Embryonic facial prominence (tissue), 1 donor: ENCODE measurements at regions not wholly inside any gene's neighbourhood (a gene's known extent, or its start where the extent isn't known, plus 50 kb on each side); places are given as distances from the start of the nearest gene placed in this dataset.

ENCODE experiments used
- DNase-seq: peaks from one replicate; pipeline ENCODE4 v3.0.0-alpha.2; 2016; ENCODE audit errors: extremely low spot score

GRCh38 chr11:56932572-56933220 is 56.0 kb upstream of the OR5AK2 start:
- no peak for DNase-seq

GRCh38 chr11:56923116-56923515 is 65.6 kb upstream of the OR5AK2 start:
- no peak for DNase-seq

- DNase-seq = no peak
Observed at GRCh38 chr11:56922421-56922820, 66.3 kb upstream of the OR5AK2 start.

- no peak for DNase-seq
Observed at GRCh38 chr11:56917708-56918400, 70.9 kb upstream of the OR5AK2 start.

- no peak for DNase-seq
Observed at GRCh38 chr11:56916587-56916986, 72.1 kb upstream of the OR5AK2 start.

- no peak for DNase-seq
Observed at GRCh38 chr11:56916162-56916561, 72.6 kb upstream of the OR5AK2 start.

- DNase-seq = no peak
Observed at GRCh38 chr11:56911312-56911711, 77.4 kb upstream of the OR5AK2 start.

- DNase-seq = no peak
Observed at GRCh38 chr11:56910785-56911184, 77.9 kb upstream of the OR5AK2 start.

GRCh38 chr11:56910046-56910773 is 78.5 kb upstream of the OR5AK2 start:
- DNase-seq = no peak

GRCh38 chr11:56909563-56909962 is 79.2 kb upstream of the OR5AK2 start:
- DNase-seq = no peak

- no peak for DNase-seq
Observed at GRCh38 chr11:56909080-56909479, 79.6 kb upstream of the OR5AK2 start.

GRCh38 chr11:56906683-56907148 is 82.0 kb upstream of the OR5AK2 start:
- DNase-seq = no peak

- no peak for DNase-seq
Observed at GRCh38 chr11:56905936-56906335, 82.8 kb upstream of the OR5AK2 start.

GRCh38 chr11:56905442-56905841 is 83.3 kb upstream of the OR5AK2 start:
- no peak for DNase-seq

GRCh38 chr11:56898856-56899255 is 89.9 kb upstream of the OR5AK2 start:
- no peak for DNase-seq

GRCh38 chr11:56890584-56891305 is 98.0 kb upstream of the OR5AK2 start:
- no peak for DNase-seq

- no peak for DNase-seq
Observed at GRCh38 chr11:56889986-56890385, 98.7 kb upstream of the OR5AK2 start.

- no peak for DNase-seq
Observed at GRCh38 chr11:56887940-56888339, 100.8 kb upstream of the OR5AK2 start.

- DNase-seq = no peak
Observed at GRCh38 chr11:56886455-56886854, 102.3 kb upstream of the OR5AK2 start.

GRCh38 chr11:56885854-56886253 is 102.9 kb upstream of the OR5AK2 start:
- DNase-seq = no peak

- DNase-seq = no peak
Observed at GRCh38 chr11:56885177-56885576, 103.5 kb upstream of the OR5AK2 start.

GRCh38 chr11:56883371-56883987 is 105.2 kb upstream of the OR5AK2 start:
- no peak for DNase-seq
